NB4 (cell line): ENCODE measurements at regions not wholly inside any gene's neighbourhood (a gene's known extent, or its start where the extent isn't known, plus 50 kb on each side); places are given as distances from the start of the nearest gene placed in this dataset.

Experiments
- MYC ChIP-seq: IDR thresholded peaks from 2 replicates; pipeline ENCODE4 v1.6.1; 2011; ENCODE audit warnings: low read depth, low read length
- POLR2A ChIP-seq: IDR thresholded peaks from 2 replicates; pipeline ENCODE4 v1.6.1; 2011; ENCODE audit warnings: mild to moderate bottlenecking; ENCODE audit not compliant: insufficient read length; ENCODE audit errors: extremely low read depth
- TF ChIP-seq, protein P1 (sequence below): IDR thresholded peaks from one replicate; pipeline ENCODE4 v1.5.1; 2012; ENCODE audit warnings: low read depth, low read length

DNA sequence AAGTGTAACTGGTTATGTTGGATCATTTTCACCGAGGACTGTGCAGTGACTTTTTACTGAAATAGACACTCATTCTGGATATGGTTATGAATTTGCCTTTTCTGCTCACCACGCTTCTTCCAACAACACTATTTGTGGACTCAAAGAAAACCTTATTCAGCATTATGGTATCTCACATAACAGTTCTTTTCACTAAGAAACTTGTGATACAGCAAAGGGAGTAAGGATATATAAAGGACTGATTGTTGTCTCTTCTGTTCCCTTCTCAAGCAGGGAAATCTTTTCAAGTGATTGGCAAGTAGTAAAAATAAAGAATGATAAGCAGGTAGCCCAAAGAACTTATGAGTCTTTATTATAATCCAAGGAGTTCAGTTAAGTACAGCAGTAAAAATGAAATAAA lies 131.5 kb upstream of the SV2C start:
- TF ChIP-seq, protein P1, sequence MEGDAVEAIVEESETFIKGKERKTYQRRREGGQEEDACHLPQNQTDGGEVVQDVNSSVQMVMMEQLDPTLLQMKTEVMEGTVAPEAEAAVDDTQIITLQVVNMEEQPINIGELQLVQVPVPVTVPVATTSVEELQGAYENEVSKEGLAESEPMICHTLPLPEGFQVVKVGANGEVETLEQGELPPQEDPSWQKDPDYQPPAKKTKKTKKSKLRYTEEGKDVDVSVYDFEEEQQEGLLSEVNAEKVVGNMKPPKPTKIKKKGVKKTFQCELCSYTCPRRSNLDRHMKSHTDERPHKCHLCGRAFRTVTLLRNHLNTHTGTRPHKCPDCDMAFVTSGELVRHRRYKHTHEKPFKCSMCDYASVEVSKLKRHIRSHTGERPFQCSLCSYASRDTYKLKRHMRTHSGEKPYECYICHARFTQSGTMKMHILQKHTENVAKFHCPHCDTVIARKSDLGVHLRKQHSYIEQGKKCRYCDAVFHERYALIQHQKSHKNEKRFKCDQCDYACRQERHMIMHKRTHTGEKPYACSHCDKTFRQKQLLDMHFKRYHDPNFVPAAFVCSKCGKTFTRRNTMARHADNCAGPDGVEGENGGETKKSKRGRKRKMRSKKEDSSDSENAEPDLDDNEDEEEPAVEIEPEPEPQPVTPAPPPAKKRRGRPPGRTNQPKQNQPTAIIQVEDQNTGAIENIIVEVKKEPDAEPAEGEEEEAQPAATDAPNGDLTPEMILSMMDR = no peak
- TF ChIP-seq MYC = no peak
- TF ChIP-seq POLR2A = no peak
